SK-N-MC (cell line): ENCODE measurements at regions not wholly inside any gene's neighbourhood (a gene's known extent, or its start where the extent isn't known, plus 50 kb on each side); places are given as distances from the start of the nearest gene placed in this dataset.

Source experiments
- DNase-seq: peaks from one replicate; pipeline ENCODE4 v3.0.0-alpha.2; 2011; ENCODE audit warnings: low read depth, low spot score
- H3K27ac ChIP-seq: fragments of 200-600 bp; sonication (generic); 2 replicates; pipeline ENCODE4 v1.5.1; 2016; ENCODE audit warnings: mixed run types
- H3K36me3 ChIP-seq: fragments of 200-600 bp; sonication (generic); 2 replicates; pipeline ENCODE4 v1.6.1; 2017; ENCODE audit warnings: antibody characterized with exemption, low read length, mixed read lengths; ENCODE audit not compliant: insufficient read depth
- H3K4me3 ChIP-seq: fragments of 200-600 bp; sonication (generic); 2 replicates; pipeline ENCODE4 v1.5.1; 2016
- H3K9ac ChIP-seq: fragments of 200-600 bp; sonication (generic); 2 replicates; pipeline ENCODE4 v1.8.0; 2017; ENCODE audit warnings: mixed run types, mixed read lengths; ENCODE audit not compliant: insufficient read length
- H3K9me3 ChIP-seq: fragments of 200-600 bp; sonication (generic); 2 replicates; pipeline ENCODE4 v1.6.1; 2017; ENCODE audit warnings: low read depth, mild to moderate bottlenecking, antibody characterized with exemption, low read length, moderate library complexity, mixed read lengths
- EZH2 ChIP-seq: fragments of 200-600 bp; sonication (generic); IDR thresholded peaks from one replicate; pipeline ENCODE4 v1.6.1; 2017; ENCODE audit warnings: antibody characterized with exemption
- FOXP2 ChIP-seq: optimal IDR thresholded peaks from 2 replicates; pipeline ENCODE3; 2011; ENCODE audit warnings: mild to moderate bottlenecking, moderate library complexity; ENCODE audit not compliant: insufficient read depth; ENCODE audit errors: extremely low read length, control extremely low read depth
- POLR2AphosphoS5 ChIP-seq: IDR thresholded peaks from 2 replicates; pipeline ENCODE4 v1.6.1; 2012; ENCODE audit warnings: mild to moderate bottlenecking, low read depth, low read length, borderline replicate concordance

GRCh38 chr3:127389420-127389819 is 101.6 kb upstream of the PRR20G start:
- Histone ChIP-seq H3K9me3 (no peaks in the 10 kb centered on the region), H3K27ac (no peak overlapping the region), H3K36me3 (no peaks in the 10 kb centered on the region), H3K9ac (no peak overlapping the region), H3K4me3 (no peak overlapping the region)
- no peak for DNase-seq
- no peak for TF ChIP-seq FOXP2
- no peak for TF ChIP-seq EZH2
- no peak for TF ChIP-seq POLR2AphosphoS5

- H3K27ac ChIP-seq: no peak overlapping the region
- no peak overlapping the region for H3K4me3 ChIP-seq
- H3K9me3 ChIP-seq: no peaks in the 10 kb centered on the region
- no peak for DNase-seq
- no peaks in the 10 kb centered on the region for H3K36me3 ChIP-seq
- H3K9ac ChIP-seq: no peak overlapping the region
- TF ChIP-seq POLR2AphosphoS5 (no peak), FOXP2 (no peak), EZH2 (no peak)
Observed at GRCh38 chr3:127388427-127388826, 100.6 kb upstream of the PRR20G start.

GRCh38 chr3:127387556-127388153 is 99.8 kb upstream of the PRR20G start:
- no peak overlapping the region for H3K27ac ChIP-seq
- DNase-seq: no peak

GRCh38 chr3:127387119-127387518 is 99.3 kb upstream of the PRR20G start:
- Histone ChIP-seq H3K36me3 (no peaks in the 10 kb centered on the region), H3K9me3 (no peaks in the 10 kb centered on the region), H3K9ac (no peak overlapping the region), H3K4me3 (no peak overlapping the region), H3K27ac (no peak overlapping the region)
- TF ChIP-seq POLR2AphosphoS5 (no peak), FOXP2 (no peak), EZH2 (no peak)
- no peak for DNase-seq

More at GRCh38 chr3:127387556-127388153, 99.8 kb upstream of the PRR20G start:
- Histone ChIP-seq H3K36me3 (no peaks in the 10 kb centered on the region), H3K4me3 (no peak overlapping the region), H3K9me3 (no peaks in the 10 kb centered on the region), H3K9ac (no peak overlapping the region)
- TF ChIP-seq FOXP2: no peak
- TF ChIP-seq EZH2: no peak
- no peak for TF ChIP-seq POLR2AphosphoS5

- Histone ChIP-seq H3K27ac (no peak overlapping the region), H3K9ac (no peak overlapping the region), H3K4me3 (no peak overlapping the region), H3K9me3 (no peaks in the 10 kb centered on the region), H3K36me3 (no peaks in the 10 kb centered on the region)
- no peak for DNase-seq
- TF ChIP-seq FOXP2: no peak
- TF ChIP-seq POLR2AphosphoS5: no peak
- TF ChIP-seq EZH2: no peak
Observed at GRCh38 chr3:127386490-127386889, 98.6 kb upstream of the PRR20G start.

- Histone ChIP-seq H3K27ac (no peak overlapping the region), H3K4me3 (no peak overlapping the region), H3K9ac (no peak overlapping the region), H3K9me3 (no peaks in the 10 kb centered on the region), H3K36me3 (no peaks in the 10 kb centered on the region)
- no peak for DNase-seq
- TF ChIP-seq POLR2AphosphoS5 (no peak), EZH2 (no peak)
Observed at GRCh38 chr3:127385540-127385870, 97.7 kb upstream of the PRR20G start.

- TF ChIP-seq POLR2AphosphoS5 (no peak), EZH2 (no peak), FOXP2 (no peak)
- no peak for DNase-seq
- no peak overlapping the region for H3K27ac ChIP-seq
- H3K36me3 ChIP-seq: no peaks in the 10 kb centered on the region
- H3K4me3 ChIP-seq: no peak overlapping the region
- H3K9me3 ChIP-seq: no peaks in the 10 kb centered on the region
- no peak overlapping the region for H3K9ac ChIP-seq
Observed at GRCh38 chr3:127384717-127385539, 97.1 kb upstream of the PRR20G start.

GRCh38 chr3:127383656-127384179 is 95.9 kb upstream of the PRR20G start:
- Histone ChIP-seq H3K9ac (no peak overlapping the region), H3K4me3 (no peak overlapping the region), H3K27ac (no peak overlapping the region), H3K36me3 (no peaks in the 10 kb centered on the region), H3K9me3 (no peaks in the 10 kb centered on the region)
- no peak for TF ChIP-seq EZH2
- no peak for TF ChIP-seq FOXP2
- no peak for TF ChIP-seq POLR2AphosphoS5
- DNase-seq: no peak
